Tibial nerve (tissue), 4 donors: ENCODE measurements at regions not wholly inside any gene's neighbourhood (a gene's known extent, or its start where the extent isn't known, plus 50 kb on each side); places are given as distances from the start of the nearest gene placed in this dataset.

Source experiments
- EP300 ChIP-seq, 2 donors: sonication (generic); formaldehyde crosslinking; IDR thresholded peaks; one replicate each; pipeline ENCODE4 v1.6.1; 2017; ENCODE audit warnings: antibody characterized with exemption in 2 of 2, mild to moderate bottlenecking in 1 of 2
- POLR2A ChIP-seq, 2 donors: fragments of 450-650 bp; IDR thresholded peaks; one replicate each; pipeline ENCODE4 v1.6.1; 2017; ENCODE audit warnings: antibody characterized with exemption in 2 of 2, mild to moderate bottlenecking in 2 of 2, moderate library complexity in 2 of 2
- TF ChIP-seq, protein P1 (sequence below), 5 experiments: fragments of 200-600 bp in 3 of 5; fragments of 450-650 bp in 2 of 5; sonication (generic) in 3 of 5; IDR thresholded peaks; one replicate each; pipeline ENCODE4 v1.5.1; 2016 to 2019; ENCODE audit warnings: antibody characterized with exemption in 5 of 5, mild to moderate bottlenecking in 3 of 5, moderate library complexity in 2 of 5

DNA sequence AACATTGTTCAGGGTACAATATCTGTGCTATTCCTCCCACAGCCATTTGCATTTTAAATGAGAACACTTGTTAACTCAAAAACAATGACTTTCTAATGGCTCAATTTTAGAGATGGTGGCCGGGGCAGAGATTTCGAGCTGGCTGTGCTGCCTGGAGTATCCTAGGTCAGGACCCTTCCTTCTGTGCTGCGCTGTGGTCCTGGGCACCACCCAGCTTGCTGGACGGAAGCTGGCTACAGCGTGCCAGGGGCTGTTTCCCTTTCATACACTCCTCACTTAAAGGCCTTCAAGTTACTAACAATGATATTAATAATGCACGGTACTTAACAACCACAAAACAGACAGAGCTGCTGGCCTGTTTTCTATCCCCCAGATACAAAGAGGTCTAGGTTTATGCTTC is 194.4 kb upstream of the CST7 start:
- TF ChIP-seq, protein P1, sequence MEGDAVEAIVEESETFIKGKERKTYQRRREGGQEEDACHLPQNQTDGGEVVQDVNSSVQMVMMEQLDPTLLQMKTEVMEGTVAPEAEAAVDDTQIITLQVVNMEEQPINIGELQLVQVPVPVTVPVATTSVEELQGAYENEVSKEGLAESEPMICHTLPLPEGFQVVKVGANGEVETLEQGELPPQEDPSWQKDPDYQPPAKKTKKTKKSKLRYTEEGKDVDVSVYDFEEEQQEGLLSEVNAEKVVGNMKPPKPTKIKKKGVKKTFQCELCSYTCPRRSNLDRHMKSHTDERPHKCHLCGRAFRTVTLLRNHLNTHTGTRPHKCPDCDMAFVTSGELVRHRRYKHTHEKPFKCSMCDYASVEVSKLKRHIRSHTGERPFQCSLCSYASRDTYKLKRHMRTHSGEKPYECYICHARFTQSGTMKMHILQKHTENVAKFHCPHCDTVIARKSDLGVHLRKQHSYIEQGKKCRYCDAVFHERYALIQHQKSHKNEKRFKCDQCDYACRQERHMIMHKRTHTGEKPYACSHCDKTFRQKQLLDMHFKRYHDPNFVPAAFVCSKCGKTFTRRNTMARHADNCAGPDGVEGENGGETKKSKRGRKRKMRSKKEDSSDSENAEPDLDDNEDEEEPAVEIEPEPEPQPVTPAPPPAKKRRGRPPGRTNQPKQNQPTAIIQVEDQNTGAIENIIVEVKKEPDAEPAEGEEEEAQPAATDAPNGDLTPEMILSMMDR (IDR thresholded peaks at IDR 0.05), result no peak
- TF ChIP-seq POLR2A (IDR thresholded peaks at IDR 0.05) (no peak), EP300 (IDR thresholded peaks at IDR 0.05) (no peak)
